ENCODE measurements at regions not wholly inside any gene's neighbourhood (a gene's known extent, or its start where the extent isn't known, plus 50 kb on each side); places are given as distances from the start of the nearest gene placed in this dataset.
"Not testable (repeated sequence)": the region's sequence is repeated elsewhere in the genome, so short reads cannot be mapped to it uniquely, and the experiment has no call there.

GRCh38 chr16:55043499-55043898 is 112.8 kb downstream of the IRX5 start:
- no peak for DNase-seq

GRCh38 chr16:55044201-55044975 is 113.7 kb downstream of the IRX5 start:
- DNase-seq = no peak

GRCh38 chr16:55045329-55045728 is 114.7 kb downstream of the IRX5 start:
- DNase-seq = no peak

- DNase-seq = no peak
Measured at GRCh38 chr16:55045756-55046460, 115.2 kb downstream of the IRX5 start.

GRCh38 chr16:55046513-55046912 is 115.8 kb downstream of the IRX5 start:
- no peak for DNase-seq

- DNase-seq = no peak
Measured at GRCh38 chr16:55046916-55047315, 116.3 kb downstream of the IRX5 start.

- no peak for DNase-seq
Measured at GRCh38 chr16:55047331-55047730, 116.7 kb downstream of the IRX5 start.

GRCh38 chr16:55047903-55048497 is 117.3 kb downstream of the IRX5 start:
- DNase-seq = no peak

GRCh38 chr16:55048745-55049144 is 118.1 kb downstream of the IRX5 start:
- DNase-seq = no peak

GRCh38 chr16:55051571-55052347 is 121.1 kb downstream of the IRX5 start:
- DNase-seq = no peak

GRCh38 chr16:55052348-55052734 is 121.7 kb downstream of the IRX5 start:
- no peak for DNase-seq

- DNase-seq = no peak
Measured at GRCh38 chr16:55052741-55053415, 122.2 kb downstream of the IRX5 start.

GRCh38 chr16:55055262-55055661 is 124.6 kb downstream of the IRX5 start:
- DNase-seq = no peak

GRCh38 chr16:55056585-55057401 is 126.1 kb downstream of the IRX5 start:
- DNase-seq = peak in 1 of 5 experiments; percentile 36

GRCh38 chr16:55057866-55058265 is 127.2 kb downstream of the IRX5 start:
- DNase-seq = no peak

GRCh38 chr16:55058576-55058975 is 127.9 kb downstream of the IRX5 start:
- no peak for DNase-seq

- no peak for DNase-seq
Measured at GRCh38 chr16:55059146-55059545, 128.5 kb downstream of the IRX5 start.

GRCh38 chr16:55061126-55061525 is 130.5 kb downstream of the IRX5 start:
- DNase-seq = no peak

- DNase-seq = no peak
Measured at GRCh38 chr16:55062442-55062841, 131.8 kb downstream of the IRX5 start.

GRCh38 chr16:55072976-55073375 is 142.3 kb downstream of the IRX5 start:
- DNase-seq = no peak

- no peak for DNase-seq
Measured at GRCh38 chr16:55073830-55074229, 143.2 kb downstream of the IRX5 start.

GRCh38 chr16:55075208-55075607 is 144.5 kb downstream of the IRX5 start:
- not testable (repeated sequence) for DNase-seq
